Neural progenitor cell (in vitro differentiated cells): ENCODE measurements at regions not wholly inside any gene's neighbourhood (a gene's known extent, or its start where the extent isn't known, plus 50 kb on each side); places are given as distances from the start of the nearest gene placed in this dataset.

Experiments
- DNase-seq: peaks from one replicate; pipeline ENCODE4 v3.0.0-alpha.2; 2016; ENCODE audit warnings: low spot score
- H2AFZ ChIP-seq: fragments of 200-600 bp; sonication (generic); replicated peaks from 2 replicates; pipeline ENCODE4 v1.6.1; 2016; ENCODE audit warnings: antibody characterized with exemption
- H3F3A ChIP-seq: fragments of 200-600 bp; sonication (generic); 2 replicates; pipeline ENCODE4 v1.6.1; 2016; ENCODE audit warnings: antibody characterized with exemption, low read depth
- H3K27ac ChIP-seq: fragments of 200-600 bp; sonication (generic); 2 replicates; pipeline ENCODE4 v1.5.1; 2016; ENCODE audit warnings: mild to moderate bottlenecking
- H3K27me3 ChIP-seq: fragments of 200-600 bp; sonication (generic); 2 replicates; pipeline ENCODE4 v1.6.1; 2016; ENCODE audit warnings: mild to moderate bottlenecking, moderate library complexity
- H3K36me3 ChIP-seq: fragments of 200-600 bp; sonication (generic); 2 replicates; pipeline ENCODE4 v1.5.1; 2016
- H3K4me1 ChIP-seq: fragments of 200-600 bp; sonication (generic); 2 replicates; pipeline ENCODE4 v1.6.1; 2016; ENCODE audit warnings: mixed run types
- H3K4me2 ChIP-seq: fragments of 200-600 bp; sonication (generic); 2 replicates; pipeline ENCODE4 v1.6.1; 2016
- H3K4me3 ChIP-seq: fragments of 200-600 bp; sonication (generic); 2 replicates; pipeline ENCODE4 v1.5.1; 2016
- H3K79me2 ChIP-seq: fragments of 200-600 bp; sonication (generic); 2 replicates; pipeline ENCODE4 v1.6.1; 2016; ENCODE audit warnings: low read depth
- H3K9ac ChIP-seq: fragments of 200-600 bp; sonication (generic); 2 replicates; pipeline ENCODE4 v1.6.1; 2016
- H3K9me3 ChIP-seq: fragments of 200-600 bp; sonication (generic); 2 replicates; pipeline ENCODE4 v1.5.1; 2016; ENCODE audit warnings: low read depth
- H4K20me1 ChIP-seq: fragments of 200-600 bp; sonication (generic); 2 replicates; pipeline ENCODE4 v1.6.1; 2016; ENCODE audit warnings: low read depth
- H3K27ac Mint-ChIP-seq: 3 replicates; pipeline ENCODE4 v1.8.0; 2021; ENCODE audit warnings: mixed read lengths
- H3K27me3 Mint-ChIP-seq: 2 replicates; pipeline ENCODE4 v1.8.0; 2022; ENCODE audit warnings: low read depth, mild to moderate bottlenecking, inconsistent platforms, moderate library complexity, mixed read lengths; ENCODE audit not compliant: insufficient read depth
- H3K36me3 Mint-ChIP-seq: 3 replicates; pipeline ENCODE4 v1.8.0; 2021; ENCODE audit warnings: mixed read lengths
- H3K4me1 Mint-ChIP-seq: 3 replicates; pipeline ENCODE4 v1.8.0; 2021; ENCODE audit warnings: mixed read lengths
- H3K4me3 Mint-ChIP-seq: 3 replicates; pipeline ENCODE4 v1.8.0; 2021; ENCODE audit warnings: mild to moderate bottlenecking, moderate library complexity, mixed read lengths
- H3K9me3 Mint-ChIP-seq: 3 replicates; pipeline ENCODE4 v1.8.0; 2020; ENCODE audit warnings: mixed read lengths
- CTCF ChIP-seq: fragments of 200-600 bp; sonication (generic); IDR thresholded peaks from 2 replicates; pipeline ENCODE4 v1.5.1; 2017; ENCODE audit warnings: antibody characterized with exemption, mild to moderate bottlenecking
- EZH2 ChIP-seq: fragments of 200-600 bp; sonication (generic); IDR thresholded peaks from 2 replicates; pipeline ENCODE4 v1.6.1; 2017; ENCODE audit warnings: antibody characterized with exemption, mild to moderate bottlenecking, moderate library complexity
- EZH2phosphoT487 ChIP-seq: fragments of 200-600 bp; sonication (generic); IDR thresholded peaks from 2 replicates; pipeline ENCODE4 v1.6.1; 2017; ENCODE audit warnings: antibody characterized with exemption

- Histone ChIP-seq H3K9me3 (no peaks in the 10 kb centered on the region), H3F3A (no peaks in the 10 kb centered on the region), H3K79me2 (no peaks in the 10 kb centered on the region), H3K9ac (no peak overlapping the region), H2AFZ (no peak overlapping the region), H4K20me1 (no peaks in the 10 kb centered on the region), H3K4me1 (no peaks in the 10 kb centered on the region), H3K27me3 (no peaks in the 10 kb centered on the region), H3K27ac (no peak overlapping the region), H3K4me2 (no peak overlapping the region), H3K4me3 (no peak overlapping the region), H3K36me3 (no peaks in the 10 kb centered on the region)
- Mint-ChIP-seq H3K27ac (no peak overlapping the region), H3K36me3 (no peaks in the 10 kb centered on the region), H3K4me3 (no peak overlapping the region), H3K9me3 (no peaks in the 10 kb centered on the region), H3K4me1 (peaks cover 3% of the 10 kb centered on the region), H3K27me3 (no peaks in the 10 kb centered on the region)
- TF ChIP-seq EZH2phosphoT487 (no peak), EZH2 (no peak), CTCF (no peak)
- no peak for DNase-seq
Measured at GRCh38 chr13:37345391-37345790, 239.9 kb upstream of the CSNK1A1L start.

GRCh38 chr13:37344056-37344455 is 238.6 kb upstream of the CSNK1A1L start:
- no peaks in the 10 kb centered on the region for H3K27me3 ChIP-seq
- H3K9ac ChIP-seq, result no peak overlapping the region
- Mint-ChIP-seq H3K9me3 (no peaks in the 10 kb centered on the region), H3K4me1 (peaks cover 3% of the 10 kb centered on the region), H3K4me3 (no peak overlapping the region), H3K27ac (peak overlapping the region; percentile 12), H3K27me3 (no peaks in the 10 kb centered on the region), H3K36me3 (no peaks in the 10 kb centered on the region)
- no peaks in the 10 kb centered on the region for H3K36me3 ChIP-seq
- no peak overlapping the region for H3K4me2 ChIP-seq
- H4K20me1 ChIP-seq, result no peaks in the 10 kb centered on the region
- TF ChIP-seq EZH2phosphoT487 (no peak), CTCF (no peak), EZH2 (no peak)
- H3K4me3 ChIP-seq, result no peak overlapping the region
- H3K4me1 ChIP-seq, result no peaks in the 10 kb centered on the region
- H3K79me2 ChIP-seq, result no peaks in the 10 kb centered on the region
- H3K9me3 ChIP-seq, result no peaks in the 10 kb centered on the region
- H2AFZ ChIP-seq, result no peak overlapping the region
- DNase-seq, result no peak
- no peaks in the 10 kb centered on the region for H3F3A ChIP-seq
- H3K27ac ChIP-seq, result no peak overlapping the region

GRCh38 chr13:37342205-37342604 is 236.7 kb upstream of the CSNK1A1L start:
- no peak for TF ChIP-seq EZH2
- no peak for TF ChIP-seq EZH2phosphoT487
- TF ChIP-seq CTCF, result no peak
- Histone ChIP-seq H3K27ac (no peak overlapping the region), H3K4me2 (no peak overlapping the region), H3K4me1 (no peaks in the 10 kb centered on the region), H3K79me2 (no peaks in the 10 kb centered on the region), H3K4me3 (no peak overlapping the region), H3K9ac (no peak overlapping the region), H3F3A (no peaks in the 10 kb centered on the region), H3K36me3 (no peaks in the 10 kb centered on the region), H3K27me3 (no peaks in the 10 kb centered on the region), H4K20me1 (no peaks in the 10 kb centered on the region), H3K9me3 (no peaks in the 10 kb centered on the region), H2AFZ (no peak overlapping the region)
- no peaks in the 10 kb centered on the region for H3K27me3 Mint-ChIP-seq
- DNase-seq, result no peak
- H3K36me3 Mint-ChIP-seq, result no peaks in the 10 kb centered on the region
- no peak overlapping the region for H3K4me3 Mint-ChIP-seq
- H3K4me1 Mint-ChIP-seq, result peaks cover 3% of the 10 kb centered on the region
- no peak overlapping the region for H3K27ac Mint-ChIP-seq
- no peaks in the 10 kb centered on the region for H3K9me3 Mint-ChIP-seq
